UCSD-AML1 (cell line): ENCODE measurements at regions not wholly inside any gene's neighbourhood (a gene's known extent, or its start where the extent isn't known, plus 50 kb on each side); places are given as distances from the start of the nearest gene placed in this dataset.

Source experiments
- DNase-seq: peaks from one replicate; lab custom pipeline; 2025; ENCODE audit not compliant: unreplicated experiment; lab: John Stamatoyannopoulos, UW

- no peak for DNase-seq
These were observed 357.3 kb upstream of the RASGEF1B start for GRCh38 chr4:81828991-81829390.

- no peak for DNase-seq
These were observed 356.0 kb upstream of the RASGEF1B start for GRCh38 chr4:81827577-81828202.

- DNase-seq: no peak
These were observed 355.2 kb upstream of the RASGEF1B start for GRCh38 chr4:81826817-81827424.

DNA sequence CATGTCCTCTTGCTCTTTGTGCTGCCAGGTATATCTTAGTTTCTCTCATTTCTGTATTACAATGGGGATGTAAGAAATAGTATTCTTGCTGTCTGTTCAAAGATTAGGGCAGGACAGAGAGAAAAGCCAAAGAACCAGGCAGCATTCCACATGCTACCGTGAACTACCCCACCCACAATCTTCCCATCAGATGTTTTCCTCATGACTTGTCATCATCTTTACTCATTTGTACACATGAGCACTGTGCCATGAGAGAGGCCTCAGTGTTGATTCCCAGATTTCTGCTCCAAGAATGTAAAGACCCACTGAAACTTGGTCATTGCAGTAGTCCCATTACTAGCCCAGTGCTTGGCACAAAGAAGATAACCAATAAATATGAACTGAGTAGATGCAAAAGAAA, 354.6 kb upstream of the RASGEF1B start:
- no peak for DNase-seq

DNA sequence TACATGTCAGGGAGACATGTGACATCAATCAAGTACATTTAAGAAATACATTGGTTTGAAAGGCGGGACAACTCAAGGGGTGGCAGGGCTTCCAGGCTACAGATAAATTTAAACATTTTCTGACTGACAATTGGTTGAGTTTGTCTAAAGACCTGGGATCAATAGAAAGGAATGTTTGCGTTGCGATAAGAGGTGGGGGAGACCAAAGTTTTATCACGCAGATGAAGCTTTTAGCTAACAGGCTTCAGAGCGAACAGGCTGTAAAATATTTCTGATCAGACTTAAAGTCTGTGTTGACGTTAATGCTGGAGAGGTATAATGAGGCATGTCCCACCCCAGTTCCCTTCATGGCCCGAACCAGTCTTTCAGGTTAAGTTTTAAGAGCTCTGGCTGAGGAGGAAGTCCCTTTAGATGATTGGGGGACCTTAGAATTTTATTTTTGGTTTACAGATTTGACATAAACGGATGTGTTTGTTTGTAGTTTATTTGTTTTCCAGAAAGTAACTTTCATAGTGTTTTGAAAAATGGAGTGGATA, 346.7 kb upstream of the RASGEF1B start:
- DNase-seq: no peak

GRCh38 chr4:81816031-81816761, 344.5 kb upstream of the RASGEF1B start:
- DNase-seq: no peak

DNA sequence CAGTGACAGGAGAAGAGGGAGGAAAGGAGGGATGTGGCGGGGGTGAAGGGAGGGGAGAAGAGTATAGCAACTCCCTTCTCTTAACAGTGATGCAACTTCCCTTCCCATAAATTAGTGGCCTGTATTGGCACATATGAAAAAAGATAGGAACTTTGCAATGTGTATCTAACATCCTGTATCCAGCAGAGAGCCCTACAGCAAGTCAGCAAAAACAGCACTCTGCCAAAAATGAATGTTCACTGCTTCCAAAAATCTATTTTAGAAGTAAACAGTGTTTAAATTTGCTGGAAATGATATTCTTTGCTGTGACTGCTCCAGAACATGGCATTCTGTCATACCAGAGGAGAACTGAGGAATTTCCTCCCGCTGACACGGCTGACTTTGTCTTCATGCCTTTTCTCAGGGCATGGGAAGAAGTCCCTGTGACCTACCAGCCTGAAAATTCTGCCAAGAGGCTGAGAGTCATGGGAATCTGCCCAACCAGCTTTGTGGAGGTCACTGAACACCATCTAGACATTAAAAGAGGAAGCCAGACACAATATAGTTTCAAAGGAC, 343.4 kb upstream of the RASGEF1B start:
- DNase-seq: peak; percentile 18

- DNase-seq: no peak
These were observed 340.0 kb upstream of the RASGEF1B start for GRCh38 chr4:81811562-81812293.

DNA sequence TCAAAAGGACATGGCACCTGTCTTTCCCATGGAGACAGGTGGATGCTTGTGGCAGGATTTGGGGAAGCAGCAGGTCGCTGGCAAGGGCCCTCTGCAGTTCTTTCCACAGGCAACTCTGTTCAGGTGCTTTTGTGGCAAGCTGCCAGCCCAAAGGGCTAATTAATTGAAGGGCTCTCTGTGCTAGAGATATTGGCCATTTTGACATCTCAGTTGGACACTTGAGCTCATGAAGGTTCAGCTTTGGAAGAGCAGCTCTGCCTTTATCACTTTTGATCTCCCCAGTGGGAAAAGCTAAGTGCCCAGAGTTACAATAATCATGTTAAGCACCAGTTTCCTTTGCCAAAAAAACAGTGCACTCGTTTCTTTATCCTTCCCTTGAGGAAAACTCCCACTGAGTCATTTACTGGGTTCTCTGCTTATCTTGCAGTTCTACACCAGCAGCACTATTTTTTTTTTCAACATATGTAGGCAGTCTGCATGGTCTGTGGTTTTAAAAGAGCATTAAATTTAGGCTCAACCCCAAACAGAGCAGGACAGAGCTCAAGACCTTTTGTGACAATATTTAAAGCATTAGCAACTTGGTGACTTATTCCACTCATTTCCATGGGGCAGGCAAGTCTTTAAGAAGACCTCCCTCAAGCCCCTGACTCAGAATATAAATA, 336.4 kb upstream of the RASGEF1B start:
- peak; percentile 12 for DNase-seq

GRCh38 chr4:81807386-81807785, 335.7 kb upstream of the RASGEF1B start:
- no peak for DNase-seq

DNA sequence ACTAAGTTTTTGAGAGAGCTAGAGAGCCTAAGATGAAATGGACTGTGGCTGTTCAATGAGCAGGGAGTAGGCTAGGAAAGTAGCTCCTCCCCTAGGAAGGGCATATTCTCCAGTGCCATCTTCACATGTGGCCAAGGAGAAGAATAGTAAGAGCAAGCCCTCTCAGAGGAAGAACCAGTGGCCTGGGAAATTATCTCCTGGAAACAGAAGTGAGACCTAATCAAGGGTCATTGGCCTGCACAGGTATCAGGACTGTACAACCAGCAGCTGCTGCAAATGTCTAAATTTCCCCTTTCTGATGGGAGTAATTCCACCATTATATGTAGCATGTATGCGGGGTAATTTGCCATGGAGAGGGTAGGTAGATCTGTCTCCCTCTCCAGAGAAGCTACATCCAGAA, 334.8 kb upstream of the RASGEF1B start:
- no peak for DNase-seq

DNA sequence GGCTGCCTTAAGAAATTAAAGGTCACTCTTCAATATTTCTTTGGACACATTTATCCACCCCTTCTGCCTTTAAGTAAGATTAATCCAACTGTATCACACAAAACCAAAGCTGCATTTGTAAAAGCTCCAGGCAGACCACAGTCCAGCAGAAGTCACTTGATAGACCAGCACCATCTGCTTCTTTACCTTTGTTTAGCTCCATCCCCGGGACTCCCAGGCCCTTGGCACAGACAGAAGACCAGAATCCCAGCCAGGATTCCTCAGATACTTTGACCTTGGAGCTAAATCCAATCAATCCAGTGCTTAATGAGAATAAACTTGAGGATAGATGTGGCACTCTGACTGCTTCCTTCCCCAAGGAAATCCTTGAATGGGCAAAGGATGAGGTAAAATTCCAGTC, 333.1 kb upstream of the RASGEF1B start:
- no peak for DNase-seq

- DNase-seq: no peak
These were observed 330.7 kb upstream of the RASGEF1B start for GRCh38 chr4:81802285-81802846.

- DNase-seq: no peak
These were observed 327.7 kb upstream of the RASGEF1B start for GRCh38 chr4:81799371-81799770.

DNA sequence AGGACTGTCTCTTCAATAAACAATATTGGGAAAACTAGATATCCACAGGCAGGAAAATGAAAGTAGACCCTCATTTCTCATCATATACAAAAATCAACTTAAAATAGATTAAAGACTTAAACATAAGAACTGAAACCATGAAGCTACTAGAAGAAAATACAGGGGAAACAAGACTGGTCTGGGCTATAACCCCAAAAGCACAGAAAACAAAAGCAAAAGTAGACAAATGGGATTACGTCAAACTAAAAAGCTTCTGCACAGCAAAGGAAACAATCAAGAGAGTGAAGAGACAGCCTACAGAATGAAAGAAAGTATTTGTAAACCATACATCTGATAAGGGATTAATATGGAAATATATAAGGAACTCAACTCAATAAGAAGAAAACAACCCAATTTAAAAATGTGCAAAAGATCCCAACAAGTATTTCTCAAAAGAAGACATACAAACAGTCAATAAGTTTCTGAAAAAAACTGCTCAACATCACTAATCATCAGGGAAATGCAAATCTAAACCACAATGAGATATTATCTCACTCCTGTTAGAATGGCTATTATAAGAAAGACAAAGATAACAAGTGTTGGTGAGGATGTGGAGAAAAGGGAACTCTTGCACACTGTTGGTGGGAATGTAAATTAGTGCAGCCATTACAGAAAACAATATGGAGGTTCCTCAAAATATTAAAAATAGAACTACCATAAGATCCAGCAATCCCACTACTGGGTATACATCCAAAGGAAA, 325.3 kb upstream of the RASGEF1B start:
- no peak for DNase-seq

DNA sequence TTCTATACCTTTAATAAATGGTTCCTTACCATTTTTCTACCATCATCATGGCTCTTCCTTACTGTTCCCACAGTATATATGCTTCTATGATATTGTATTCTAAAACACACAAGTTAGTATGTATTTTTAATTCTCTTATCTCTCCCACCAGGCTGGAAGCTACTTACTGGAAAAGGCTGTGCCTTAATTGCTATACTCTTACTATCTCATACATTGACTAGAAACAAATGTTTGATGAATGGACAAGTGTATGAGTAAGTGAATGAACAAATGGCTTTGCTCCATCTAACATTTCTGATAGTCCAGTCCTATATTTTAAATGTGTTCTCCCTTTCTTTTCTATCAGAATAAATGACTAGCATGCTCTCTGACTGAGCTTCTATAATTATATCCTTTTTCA, 320.8 kb upstream of the RASGEF1B start:
- DNase-seq: no peak

- no peak for DNase-seq
These were observed 318.8 kb upstream of the RASGEF1B start for GRCh38 chr4:81790477-81790876.

GRCh38 chr4:81789741-81790399, 318.2 kb upstream of the RASGEF1B start:
- DNase-seq: no peak

GRCh38 chr4:81789158-81789557, 317.5 kb upstream of the RASGEF1B start:
- no peak for DNase-seq
